ENCODE measurements at regions not wholly inside any gene's neighbourhood (a gene's known extent, or its start where the extent isn't known, plus 50 kb on each side); places are given as distances from the start of the nearest gene placed in this dataset.
"Not testable (repeated sequence)": the region's sequence is repeated elsewhere in the genome, so short reads cannot be mapped to it uniquely, and the experiment has no call there.

GRCh38 chr2:132309203-132309602, 107.4 kb upstream of the GPR39 start:
- not testable (repeated sequence) for TF ChIP-seq POLR2AphosphoS5 (IDR thresholded peaks at IDR 0.05); EP300 (IDR thresholded peaks at IDR 0.05; ENCODE audit: low read depth); POLR2A (IDR thresholded peaks at IDR 0.05)
- TF ChIP-seq, protein P1, sequence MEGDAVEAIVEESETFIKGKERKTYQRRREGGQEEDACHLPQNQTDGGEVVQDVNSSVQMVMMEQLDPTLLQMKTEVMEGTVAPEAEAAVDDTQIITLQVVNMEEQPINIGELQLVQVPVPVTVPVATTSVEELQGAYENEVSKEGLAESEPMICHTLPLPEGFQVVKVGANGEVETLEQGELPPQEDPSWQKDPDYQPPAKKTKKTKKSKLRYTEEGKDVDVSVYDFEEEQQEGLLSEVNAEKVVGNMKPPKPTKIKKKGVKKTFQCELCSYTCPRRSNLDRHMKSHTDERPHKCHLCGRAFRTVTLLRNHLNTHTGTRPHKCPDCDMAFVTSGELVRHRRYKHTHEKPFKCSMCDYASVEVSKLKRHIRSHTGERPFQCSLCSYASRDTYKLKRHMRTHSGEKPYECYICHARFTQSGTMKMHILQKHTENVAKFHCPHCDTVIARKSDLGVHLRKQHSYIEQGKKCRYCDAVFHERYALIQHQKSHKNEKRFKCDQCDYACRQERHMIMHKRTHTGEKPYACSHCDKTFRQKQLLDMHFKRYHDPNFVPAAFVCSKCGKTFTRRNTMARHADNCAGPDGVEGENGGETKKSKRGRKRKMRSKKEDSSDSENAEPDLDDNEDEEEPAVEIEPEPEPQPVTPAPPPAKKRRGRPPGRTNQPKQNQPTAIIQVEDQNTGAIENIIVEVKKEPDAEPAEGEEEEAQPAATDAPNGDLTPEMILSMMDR (IDR thresholded peaks at IDR 0.05): not testable (repeated sequence)

Data from transverse colon (tissue), 4 donors.